HG02571 (cell line): ENCODE measurements at regions not wholly inside any gene's neighbourhood (a gene's known extent, or its start where the extent isn't known, plus 50 kb on each side); places are given as distances from the start of the nearest gene placed in this dataset.
"Not testable (repeated sequence)": the region's sequence is repeated elsewhere in the genome, so short reads cannot be mapped to it uniquely, and the experiment has no call there.

Experiments used
- ATAC-seq: cut with Tn5 transposase; IDR thresholded peaks from one replicate; pipeline ENCODE4 v1.9.1; 2021; ENCODE audit warnings: mild to moderate bottlenecking, moderate library complexity; ENCODE audit not compliant: unreplicated experiment

DNA sequence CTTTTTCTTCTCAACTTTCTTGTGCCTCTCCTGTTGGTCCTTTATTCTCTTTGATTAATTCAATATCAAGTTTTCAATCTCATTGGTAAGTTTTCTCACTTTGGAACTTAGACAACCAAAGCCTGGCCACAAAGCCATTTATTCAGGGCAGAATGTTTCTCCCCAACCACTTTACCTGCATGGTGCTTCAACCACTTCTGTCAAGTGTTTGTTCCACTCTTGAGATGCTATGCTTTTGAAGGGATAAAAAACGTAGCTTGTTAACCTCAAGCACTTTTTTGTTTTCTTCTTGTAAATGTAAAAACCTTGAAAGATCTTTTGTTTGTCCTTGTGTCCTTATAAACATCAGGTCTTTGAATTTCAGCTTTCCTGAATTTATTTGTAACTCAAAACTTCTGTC is 966.7 kb downstream of the MAT2B start:
- no peak for ATAC-seq

DNA sequence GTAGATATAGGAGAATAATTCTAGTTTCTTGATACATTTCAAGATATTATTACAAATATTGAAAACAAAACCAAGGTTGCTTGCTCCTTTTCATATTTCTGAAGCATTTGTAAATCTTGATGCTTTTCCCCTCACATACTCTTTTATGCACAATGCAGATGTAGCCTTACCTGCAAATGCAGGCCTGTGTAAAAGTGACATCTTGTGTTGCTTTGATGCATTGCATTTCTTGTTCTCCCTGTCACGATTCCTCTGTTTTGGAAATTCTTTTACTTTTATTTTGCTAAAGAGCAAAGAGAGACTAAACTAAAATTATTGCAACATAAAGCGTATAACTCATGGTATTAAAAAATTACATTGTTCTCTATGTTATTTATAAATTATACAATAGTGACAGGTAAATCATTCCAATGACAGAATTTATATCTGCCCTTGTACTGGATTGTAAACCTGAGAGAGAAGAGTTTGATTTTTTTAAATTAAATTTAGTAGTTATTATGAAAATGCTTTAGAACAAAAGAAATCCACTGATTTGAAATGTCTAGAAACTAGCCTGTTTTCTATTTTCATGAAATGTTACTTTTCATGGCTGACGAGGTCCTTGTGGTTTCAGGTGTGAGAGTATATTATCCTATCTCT is 970.0 kb downstream of the MAT2B start:
- no peak for ATAC-seq

DNA sequence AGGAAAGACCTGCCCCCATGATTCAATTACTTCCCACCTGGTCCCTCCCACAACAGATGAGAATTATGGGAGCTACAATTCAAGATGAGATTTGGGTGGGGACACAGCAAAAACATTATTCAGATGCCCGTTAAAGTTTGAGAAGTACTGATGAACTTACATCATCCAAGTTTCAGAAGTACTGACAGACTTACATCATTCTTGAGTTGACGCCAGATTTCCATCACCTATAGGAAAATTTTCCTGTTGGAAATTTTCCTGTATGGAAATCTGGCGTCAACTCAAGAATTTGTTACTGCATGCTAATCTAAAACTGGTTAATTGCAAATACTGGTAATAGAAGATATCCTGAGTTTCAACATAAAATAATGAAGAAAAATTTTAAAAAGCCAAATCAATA is 975.9 kb downstream of the MAT2B start:
- ATAC-seq = no peak

DNA sequence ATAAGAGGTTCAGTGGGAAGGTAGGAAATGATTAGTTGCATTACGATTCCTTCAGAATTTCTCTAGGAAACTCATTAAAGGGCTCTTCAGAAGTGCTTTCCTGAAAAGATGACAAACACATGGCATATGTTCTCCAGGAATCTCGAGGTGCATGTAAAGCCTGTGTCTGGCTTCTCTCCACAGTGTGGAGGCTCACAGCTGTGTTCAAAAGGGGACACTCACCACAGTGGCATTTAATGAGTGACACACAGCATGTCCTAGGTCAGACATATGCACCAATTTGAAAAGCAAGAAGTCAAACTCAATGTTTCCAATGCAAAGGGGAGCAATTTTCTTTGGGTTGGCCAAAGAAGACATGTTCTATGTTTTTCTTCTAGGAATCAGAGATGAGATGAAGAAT is 976.9 kb downstream of the MAT2B start:
- ATAC-seq = no peak

DNA sequence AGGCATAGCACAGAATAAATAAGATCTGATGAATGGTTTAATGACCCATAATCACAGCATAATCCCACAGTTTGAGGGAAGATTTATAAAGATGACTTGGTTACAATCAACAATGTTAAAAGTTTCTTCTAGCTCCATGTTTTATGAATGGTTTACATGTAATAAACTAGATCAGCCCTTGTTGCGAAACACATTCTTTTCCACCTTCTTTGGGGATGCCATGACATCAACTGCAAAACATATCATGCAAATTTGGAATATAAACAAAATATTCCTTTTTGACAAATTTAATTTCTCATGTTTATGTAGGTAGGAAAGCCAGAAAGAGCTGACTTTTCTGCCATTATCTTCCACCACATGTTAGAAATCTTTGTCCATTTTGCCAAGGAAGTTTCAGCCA is 979.5 kb downstream of the MAT2B start:
- no peak for ATAC-seq

DNA sequence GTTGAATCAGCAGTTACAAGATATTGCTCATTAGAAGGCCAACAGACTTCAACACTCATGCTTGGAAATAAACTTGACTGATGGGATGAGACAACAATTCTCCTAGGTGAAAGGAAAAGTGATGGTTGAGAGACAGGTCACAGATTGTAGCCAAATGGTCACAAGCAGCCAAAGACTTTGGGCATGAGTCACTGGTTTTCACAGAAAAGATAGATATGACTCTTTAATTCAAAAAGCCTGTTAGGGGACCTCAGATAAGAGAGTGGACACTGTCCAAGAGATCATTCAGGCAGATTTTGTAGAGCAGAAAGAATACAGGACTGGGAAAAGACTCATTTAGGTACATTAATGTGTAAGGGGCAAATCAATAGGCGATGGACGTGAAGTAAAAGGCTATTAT is 982.5 kb downstream of the MAT2B start:
- no peak for ATAC-seq

DNA sequence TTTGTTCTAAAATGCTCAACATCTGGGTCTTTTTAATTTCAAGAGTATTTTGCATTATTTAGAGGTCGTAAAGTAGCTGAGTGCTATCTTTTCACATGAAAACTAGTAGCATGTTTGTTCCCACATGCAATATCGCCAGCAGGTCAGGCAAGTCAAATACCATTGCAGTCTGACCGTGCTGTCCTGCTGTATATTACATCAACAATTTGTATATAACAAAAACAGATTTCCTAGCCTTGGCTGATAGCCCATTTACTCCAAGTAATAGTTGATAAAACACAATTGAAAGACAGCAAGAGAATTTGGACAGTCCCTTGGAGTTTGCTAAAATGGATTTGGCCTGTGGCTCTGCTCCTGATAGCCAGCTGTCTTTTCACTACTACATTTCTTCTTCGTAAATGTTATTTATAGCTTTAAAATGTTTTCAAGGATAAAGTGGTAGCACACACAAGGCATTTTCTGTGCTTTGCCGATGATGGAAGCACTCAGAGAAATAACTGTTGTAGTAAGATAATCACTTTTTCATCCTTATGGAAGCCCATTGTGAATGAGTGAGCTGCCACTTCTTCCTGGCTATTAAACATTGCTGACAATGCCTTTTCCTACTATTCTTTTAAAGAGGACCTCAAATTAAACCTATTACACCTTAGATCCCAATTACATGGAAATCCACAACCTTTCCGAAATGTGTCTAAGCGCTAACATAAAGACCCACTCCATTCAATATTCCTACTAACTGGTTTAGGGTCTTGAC is 992.1 kb downstream of the MAT2B start:
- ATAC-seq = no peak

DNA sequence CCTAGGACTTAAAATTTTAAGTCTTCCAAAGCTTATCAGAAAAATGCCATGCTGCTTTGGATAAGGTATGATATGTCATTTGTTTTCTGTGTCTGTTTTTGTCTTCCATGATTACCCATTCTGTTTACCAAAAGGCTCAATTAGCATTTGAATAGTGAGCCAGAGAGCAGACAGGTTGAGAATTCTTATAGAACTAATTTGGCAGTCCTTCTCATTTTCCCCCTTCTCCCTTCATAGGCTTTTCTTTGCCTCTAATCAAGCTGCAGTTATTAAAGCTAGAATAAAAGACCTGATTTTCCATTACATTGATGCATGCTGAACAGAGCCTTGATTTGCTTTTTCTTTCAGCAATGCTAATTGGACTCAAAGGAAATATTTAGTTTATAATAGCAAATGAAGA is 993.0 kb downstream of the MAT2B start:
- ATAC-seq = no peak

DNA sequence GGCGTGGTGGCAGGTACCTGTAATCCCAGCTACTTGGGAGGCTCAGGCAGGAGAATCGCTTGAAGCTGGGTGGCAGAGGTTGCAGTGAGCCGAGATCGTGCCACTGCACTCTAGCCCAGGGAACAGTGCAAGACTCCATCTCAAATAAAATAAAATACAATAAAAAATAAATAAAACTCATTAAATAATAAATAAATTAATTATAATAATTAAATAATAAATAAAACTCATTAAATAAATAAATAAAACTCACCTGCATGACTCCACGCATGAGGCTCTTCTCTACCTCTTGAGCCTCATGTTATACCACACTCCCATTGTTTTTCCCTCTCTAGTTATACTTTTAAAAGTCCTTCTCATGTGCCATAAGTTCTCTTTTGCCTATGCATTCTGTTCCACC is 995.4 kb downstream of the MAT2B start:
- ATAC-seq = no peak

DNA sequence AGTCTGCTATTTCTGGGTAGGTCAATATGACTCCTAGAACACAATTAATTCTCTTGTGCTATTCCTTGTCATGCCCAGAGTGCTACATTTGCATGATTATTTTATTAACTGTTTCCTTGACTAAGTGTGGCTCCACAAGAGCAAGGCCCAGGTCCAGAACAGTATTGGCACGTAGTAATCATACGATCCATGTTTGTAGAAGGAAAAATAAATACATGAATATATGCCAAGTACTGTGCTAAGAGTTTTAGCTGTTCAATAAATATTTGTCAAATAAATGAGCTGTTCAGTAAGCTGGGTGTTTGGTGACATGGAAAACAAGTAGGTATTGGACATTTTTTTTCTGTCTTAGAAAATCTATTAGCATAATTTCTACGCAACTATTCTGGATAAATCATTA is 995.9 kb downstream of the MAT2B start:
- no peak for ATAC-seq

DNA sequence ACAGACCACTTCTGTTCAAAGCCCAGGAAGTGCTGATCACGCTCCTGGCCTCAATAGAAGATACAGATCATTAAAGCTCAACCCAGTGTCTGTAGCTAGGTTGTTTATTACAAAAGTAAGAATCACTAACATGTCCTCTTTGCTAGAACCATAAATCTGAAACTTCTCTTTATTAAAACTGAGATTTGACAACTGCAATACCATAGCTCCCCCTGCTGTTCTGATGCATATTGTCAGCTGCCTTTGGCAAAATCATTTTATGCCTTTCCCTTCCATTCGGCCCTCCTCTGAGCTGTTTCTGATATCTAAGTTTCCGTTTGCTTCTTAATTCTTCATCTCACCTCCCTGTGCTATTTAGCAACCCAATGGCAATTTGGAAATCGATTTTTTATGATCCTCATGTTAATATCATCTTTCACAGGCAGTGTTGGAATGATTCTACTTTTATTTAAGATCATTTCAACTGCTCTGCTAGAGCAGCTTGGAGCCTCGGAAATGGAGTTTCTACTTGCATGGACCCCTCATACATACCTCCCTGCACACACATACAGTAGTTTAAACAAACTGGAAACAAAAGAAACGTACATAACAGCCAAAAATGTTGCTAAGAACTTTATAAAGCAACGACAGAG is 998.8 kb downstream of the MAT2B start:
- ATAC-seq = no peak

DNA sequence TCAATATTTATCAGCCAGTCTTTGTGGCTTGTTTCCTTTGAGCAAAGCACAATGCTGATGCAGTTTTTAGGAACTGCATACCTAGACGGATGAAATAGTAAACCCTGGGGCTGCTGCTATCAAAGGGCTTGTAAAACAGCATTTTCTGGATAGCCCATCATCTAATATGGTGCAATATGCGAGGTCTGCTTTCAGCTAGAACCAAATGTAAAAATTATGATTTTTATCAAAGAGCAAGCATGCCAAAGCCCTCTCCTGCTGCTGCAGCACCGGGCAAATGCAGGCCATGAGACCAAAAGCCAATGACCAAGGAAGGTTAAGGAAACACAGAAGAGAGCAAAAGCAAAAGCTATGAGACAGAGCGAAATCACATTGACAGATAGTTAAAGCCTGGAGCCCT is 1000.4 kb downstream of the MAT2B start:
- ATAC-seq = no peak

DNA sequence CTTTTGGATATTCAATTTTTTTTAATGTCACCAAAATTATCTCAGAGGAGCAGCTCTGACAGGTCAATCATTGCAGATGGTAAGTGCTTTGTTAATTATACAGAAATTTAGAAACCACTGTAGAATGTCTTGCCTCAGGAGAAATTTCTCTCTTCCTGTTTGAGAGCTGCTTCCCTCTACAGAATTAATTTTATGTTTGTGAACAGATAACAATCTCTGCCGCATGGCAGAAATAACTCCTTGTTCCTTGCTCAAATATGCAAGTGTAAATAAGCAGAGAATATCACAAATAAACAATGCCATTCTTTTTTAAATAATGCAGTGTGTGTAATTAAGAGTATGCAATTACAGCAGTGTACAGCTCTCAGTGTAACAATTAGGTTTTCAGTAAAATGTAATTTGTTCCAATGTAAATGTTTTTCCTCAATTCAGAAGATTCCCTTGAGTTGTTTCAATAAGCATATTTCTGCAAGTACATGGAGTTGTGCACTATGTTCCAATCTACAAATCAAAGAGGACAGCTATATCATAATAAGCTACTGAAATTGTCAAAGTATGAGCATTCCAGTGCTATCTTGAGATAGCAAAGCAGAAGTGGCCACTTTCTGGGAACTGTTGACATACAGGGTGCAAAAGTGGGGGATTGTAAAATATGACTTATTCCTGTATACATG is 1012.8 kb downstream of the MAT2B start:
- ATAC-seq = no peak

DNA sequence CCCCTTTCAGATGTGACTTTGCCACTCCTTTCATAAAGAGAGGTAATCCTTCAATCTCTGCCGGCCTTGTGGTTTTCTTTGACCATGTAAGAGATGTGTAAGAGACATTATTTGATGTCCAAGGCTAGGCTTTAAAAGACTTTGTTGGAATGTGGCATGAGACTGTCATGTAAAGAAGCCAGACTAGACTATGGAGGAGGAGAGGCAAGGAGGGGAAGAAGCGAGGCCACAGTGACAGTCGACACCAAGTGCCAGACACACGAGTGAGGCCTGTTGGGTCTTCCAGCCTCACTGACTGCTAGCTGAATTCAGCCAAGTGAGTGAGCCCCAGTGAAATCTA is 1013.3 kb downstream of the MAT2B start:
- no peak for ATAC-seq

DNA sequence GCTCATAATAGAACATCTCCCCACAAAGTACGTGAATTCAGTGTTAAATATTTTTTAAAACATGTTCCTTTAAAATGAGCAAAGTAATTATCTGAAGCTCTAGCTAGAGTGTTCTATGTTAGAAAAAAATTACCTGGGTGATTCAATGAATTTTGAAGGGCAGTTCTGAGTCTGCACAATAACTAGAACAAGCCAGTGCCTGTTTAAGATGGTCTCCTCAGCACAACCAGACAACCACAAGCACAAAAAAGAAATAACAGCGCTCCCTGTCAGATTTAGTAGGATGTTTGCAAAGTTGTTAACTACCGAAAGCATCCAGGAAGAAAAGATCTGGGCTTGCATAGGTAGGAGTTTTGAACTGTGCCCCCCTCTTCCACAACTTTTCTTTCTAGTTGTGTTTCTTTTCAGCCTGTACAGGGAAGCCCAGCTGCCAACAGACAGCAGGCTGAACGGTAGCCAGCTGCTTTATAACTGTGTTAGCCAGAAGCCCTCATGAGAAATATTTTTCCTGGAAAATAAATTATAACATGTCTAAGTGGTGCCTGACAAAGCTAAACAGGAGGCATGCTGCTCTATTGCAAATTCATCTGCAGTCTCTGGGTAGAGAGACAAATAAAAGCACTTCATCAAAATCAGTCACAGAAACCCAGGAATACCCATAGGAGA is 1026.9 kb downstream of the MAT2B start:
- no peak for ATAC-seq

DNA sequence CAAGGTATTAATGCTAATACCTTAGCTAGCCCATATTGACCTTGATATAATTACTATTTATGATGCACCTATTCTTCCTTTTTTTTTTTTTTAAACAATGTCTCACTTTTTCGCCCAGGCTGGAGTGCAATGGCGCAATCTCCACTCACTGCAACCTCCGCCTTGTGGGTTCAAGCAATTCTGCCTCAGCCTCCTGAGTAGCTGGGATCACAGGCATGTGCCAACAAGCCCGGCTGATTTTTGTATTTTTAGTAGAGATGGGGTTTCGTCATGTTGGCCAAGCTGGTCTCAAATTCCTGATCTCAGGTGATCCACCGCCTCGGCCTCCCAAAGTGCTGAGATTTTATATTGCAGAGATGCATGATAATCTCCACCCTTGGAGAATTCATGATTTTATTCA is 1028.0 kb downstream of the MAT2B start:
- not testable (repeated sequence) for ATAC-seq

DNA sequence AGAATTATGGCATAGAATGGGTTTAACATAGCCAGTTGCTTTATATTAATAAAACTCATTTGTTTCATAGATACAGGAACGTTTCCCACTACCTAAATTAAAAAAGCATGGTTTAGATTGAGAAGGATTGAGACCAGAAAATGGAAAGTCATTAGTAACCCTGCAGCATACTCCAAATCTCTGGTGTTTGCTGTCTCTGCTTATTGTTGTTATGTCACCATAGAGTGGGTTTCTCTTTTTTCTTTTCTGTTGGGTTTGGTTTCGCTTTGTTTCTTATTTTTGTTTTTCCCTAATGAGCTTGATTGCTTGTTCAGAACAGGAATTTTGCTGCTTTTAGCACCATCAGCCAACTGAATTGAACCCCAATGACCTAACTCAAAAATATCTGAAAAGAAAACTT is 1034.8 kb downstream of the MAT2B start:
- no peak for ATAC-seq

DNA sequence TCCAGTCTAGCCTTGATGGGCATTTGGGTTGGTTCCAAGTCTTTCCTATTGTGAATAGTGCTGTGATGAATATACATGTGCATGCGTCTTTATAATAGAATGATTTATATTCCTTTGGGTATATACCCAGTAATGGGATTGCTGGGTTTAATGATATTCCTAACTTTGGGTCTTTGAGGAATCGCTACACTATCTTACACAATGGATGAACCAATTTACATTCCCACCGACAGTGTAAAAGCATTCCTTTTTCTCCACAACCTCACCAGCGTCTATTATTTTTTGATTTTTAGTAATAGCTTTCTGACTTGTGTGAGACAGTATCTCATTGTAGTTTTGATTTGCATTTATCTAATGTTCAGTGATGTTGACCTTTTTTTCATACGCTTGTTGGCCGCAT is 1040.1 kb downstream of the MAT2B start:
- ATAC-seq = no peak

DNA sequence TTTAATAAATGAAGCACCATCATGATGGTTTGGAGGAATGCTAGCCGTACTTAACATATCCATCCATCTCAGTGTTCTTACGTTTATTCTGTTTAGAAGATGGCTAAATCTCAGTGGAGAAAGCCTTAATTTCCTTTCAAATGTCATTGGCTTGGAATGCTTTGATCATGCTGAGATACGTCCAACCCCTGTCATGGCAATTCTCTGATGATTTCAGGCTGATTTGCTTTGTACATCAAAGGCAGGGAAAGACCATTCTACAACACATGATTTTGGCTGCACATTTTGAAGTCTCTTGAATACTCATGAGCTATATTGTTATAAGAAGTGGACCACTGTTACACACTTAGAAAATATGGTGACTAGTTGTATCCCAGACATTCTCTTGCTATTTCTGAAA is 1048.4 kb downstream of the MAT2B start:
- ATAC-seq = no peak

DNA sequence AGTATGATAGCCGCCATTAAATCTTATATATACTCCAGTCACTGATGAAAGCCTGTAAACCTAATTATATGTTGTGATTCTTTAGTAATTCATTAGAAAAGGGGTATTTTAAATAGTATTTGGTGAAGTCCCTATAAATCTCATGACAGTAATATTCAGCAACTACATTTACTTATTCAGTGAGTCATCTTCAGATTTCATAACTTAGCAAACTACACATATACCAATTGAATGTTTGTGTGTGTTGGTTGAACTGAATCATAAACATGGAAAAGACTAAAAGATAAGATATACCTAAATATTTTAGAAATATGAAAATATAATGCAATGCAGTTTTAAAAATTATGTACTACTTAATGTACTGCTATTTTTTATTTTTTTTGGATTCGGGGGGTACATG is 1050.4 kb downstream of the MAT2B start:
- ATAC-seq = no peak

DNA sequence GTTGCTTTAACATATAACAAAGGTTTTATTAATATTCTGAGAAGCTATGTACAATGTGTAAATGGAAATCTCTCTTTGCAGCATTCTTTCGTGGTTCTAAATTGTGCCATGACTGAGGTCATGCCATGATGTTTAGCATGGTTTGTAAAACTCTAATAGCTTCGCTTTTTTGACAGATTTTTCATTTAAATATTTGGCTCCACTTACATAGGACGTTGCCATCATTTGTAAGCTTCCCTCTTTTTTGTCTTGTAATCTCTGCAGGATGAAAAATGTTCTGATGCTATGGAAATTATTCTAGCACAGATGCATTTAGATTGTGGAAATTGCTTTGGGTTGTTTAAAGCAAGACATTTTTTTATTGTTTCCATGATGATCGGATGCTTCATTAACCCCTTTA is 1054.8 kb downstream of the MAT2B start:
- ATAC-seq = no peak
